Spleen (tissue), 11 donors: ENCODE measurements at regions not wholly inside any gene's neighbourhood (a gene's known extent, or its start where the extent isn't known, plus 50 kb on each side); places are given as distances from the start of the nearest gene placed in this dataset.

Source experiments
- DNase-seq: peaks from one replicate; pipeline ENCODE4 v3.0.0-alpha.2; 2020
- H3K27ac ChIP-seq, 8 donors: fragments of 200-600 bp; sonication (generic) in 7 of 8; 1 replicate in 4 of 8; 2 replicates in 4 of 8; pipeline versions ENCODE4 v1.5.0 to v1.8.0; 2016 to 2021; ENCODE audit warnings: inconsistent platforms in 4 of 8, mild to moderate bottlenecking in 4 of 8, moderate library complexity in 1 of 8
- H3K27me3 ChIP-seq, 7 donors: fragments of 200-600 bp; sonication (generic) in 6 of 7; replicated peaks in 1 of 7; 1 replicate in 4 of 7; 2 replicates in 3 of 7; pipeline versions ENCODE4 v1.5.0 to v1.8.0; 2016 to 2021; ENCODE audit warnings: inconsistent platforms in 3 of 7, mild to moderate bottlenecking in 1 of 7
- H3K36me3 ChIP-seq, 6 donors: fragments of 200-600 bp; sonication (generic) in 5 of 6; 1 replicate in 4 of 6; 2 replicates in 2 of 6; pipeline versions ENCODE4 v1.5.0 to v1.8.0; 2016 to 2021; ENCODE audit warnings: inconsistent platforms in 2 of 6
- H3K4me1 ChIP-seq, 6 donors: fragments of 200-600 bp; sonication (generic) in 5 of 6; 1 replicate in 3 of 6; 2 replicates in 3 of 6; pipeline versions ENCODE4 v1.5.0 to v1.8.0; 2016 to 2021; ENCODE audit warnings: inconsistent platforms in 3 of 6
- H3K4me3 ChIP-seq, 8 donors: fragments of 200-600 bp; sonication (generic) in 7 of 8; 1 replicate in 4 of 8; 2 replicates in 4 of 8; pipeline versions ENCODE4 v1.5.0 to v1.8.0; 2016 to 2021; ENCODE audit warnings: inconsistent platforms in 4 of 8, mild to moderate bottlenecking in 4 of 8, moderate library complexity in 2 of 8
- H3K9me3 ChIP-seq, 8 donors: fragments of 200-600 bp; sonication (generic) in 7 of 8; 1 replicate in 4 of 8; 2 replicates in 4 of 8; pipeline versions ENCODE4 v1.5.0 to v1.8.0; 2016 to 2021; ENCODE audit warnings: inconsistent platforms in 4 of 8
- POLR2A ChIP-seq, 3 donors: fragments of 450-650 bp; IDR thresholded peaks; one replicate each; pipeline ENCODE4 v1.5.1; 2017; ENCODE audit warnings: antibody characterized with exemption in 3 of 3, mild to moderate bottlenecking in 1 of 3
- POLR2AphosphoS5 ChIP-seq, 3 donors: sonication (generic); formaldehyde crosslinking; IDR thresholded peaks; one replicate each; pipeline ENCODE4 v1.5.1; 2017; ENCODE audit warnings: antibody characterized with exemption in 3 of 3
- WGBS, 5 donors: extraction: QIAGEN DNeasy Blood & Tissue Kit in 3 of 5; methylation state at CpG; one replicate each; pipeline versions ENCODE4 v1.1.5 to v1.1.7; 2013 to 2018; 5-methylcytosine and 5-hydroxymethylcytosine counted together
- intact Hi-C: fragments of 100-400 bp; cut with DNase I; formaldehyde crosslinking; loops from one replicate; pipeline ENCODE4 v1.15.0; 2023; ENCODE audit warnings: low total_unique reads
- TF ChIP-seq, protein P1 (sequence below), 11 experiments: fragments of 200-600 bp in 7 of 11; fragments of 450-650 bp in 4 of 11; sonication (generic) in 4 of 11; IDR thresholded peaks in 8 of 11; conservative IDR thresholded peaks in 3 of 11; 1 replicate in 7 of 11; 2 replicates in 4 of 11; pipeline versions ENCODE4 v1.4.0 to v1.8.0; 2016 to 2021; ENCODE audit warnings: antibody characterized with exemption in 11 of 11, inconsistent platforms in 4 of 11, mild to moderate bottlenecking in 1 of 11
- donor health status: healthy with polysubstance abuse.
- donor health status: DM: no; HTN: no; CAD: no; lungs with moderate emphysema.
- donor health status: DM: no; HTN: no; CAD: no.
- donor health status: Bipolar disorder and iron deficiency.
- donor health status: healthy.
- donor health status: DM: no; HTN: no; CAD: no.
- donor health status: DM: yes; HTN: yes; CAD: no.

DNA sequence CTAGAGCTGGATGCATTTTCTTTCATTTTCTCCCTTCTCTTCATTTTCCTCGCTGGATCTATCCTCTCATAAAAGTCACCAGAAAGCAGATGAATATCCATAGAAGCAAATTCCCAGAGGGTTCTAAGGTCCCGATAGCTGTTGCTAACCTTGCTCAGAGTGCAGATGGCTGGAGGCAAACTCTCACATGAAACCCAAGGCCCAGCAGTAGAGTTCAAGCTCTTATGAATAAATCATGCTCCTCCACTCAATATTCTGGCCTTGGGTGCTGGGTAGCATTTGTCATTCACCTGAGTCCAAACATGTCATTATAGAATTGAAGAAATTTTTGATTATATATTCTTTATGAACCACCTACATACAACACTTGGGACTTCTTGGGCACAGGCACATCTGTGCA is 539.7 kb upstream of the MARCKS start:
- TF ChIP-seq POLR2AphosphoS5 (IDR thresholded peaks at IDR 0.05): no peak
- TF ChIP-seq, protein P1, sequence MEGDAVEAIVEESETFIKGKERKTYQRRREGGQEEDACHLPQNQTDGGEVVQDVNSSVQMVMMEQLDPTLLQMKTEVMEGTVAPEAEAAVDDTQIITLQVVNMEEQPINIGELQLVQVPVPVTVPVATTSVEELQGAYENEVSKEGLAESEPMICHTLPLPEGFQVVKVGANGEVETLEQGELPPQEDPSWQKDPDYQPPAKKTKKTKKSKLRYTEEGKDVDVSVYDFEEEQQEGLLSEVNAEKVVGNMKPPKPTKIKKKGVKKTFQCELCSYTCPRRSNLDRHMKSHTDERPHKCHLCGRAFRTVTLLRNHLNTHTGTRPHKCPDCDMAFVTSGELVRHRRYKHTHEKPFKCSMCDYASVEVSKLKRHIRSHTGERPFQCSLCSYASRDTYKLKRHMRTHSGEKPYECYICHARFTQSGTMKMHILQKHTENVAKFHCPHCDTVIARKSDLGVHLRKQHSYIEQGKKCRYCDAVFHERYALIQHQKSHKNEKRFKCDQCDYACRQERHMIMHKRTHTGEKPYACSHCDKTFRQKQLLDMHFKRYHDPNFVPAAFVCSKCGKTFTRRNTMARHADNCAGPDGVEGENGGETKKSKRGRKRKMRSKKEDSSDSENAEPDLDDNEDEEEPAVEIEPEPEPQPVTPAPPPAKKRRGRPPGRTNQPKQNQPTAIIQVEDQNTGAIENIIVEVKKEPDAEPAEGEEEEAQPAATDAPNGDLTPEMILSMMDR (IDR thresholded peaks at IDR 0.05 in 8 of 11, conservative IDR thresholded peaks at IDR 0.05 in 3 of 11): no peak
- no peak for TF ChIP-seq POLR2A (IDR thresholded peaks at IDR 0.05)
- Histone ChIP-seq H3K9me3 (no peaks in the 10 kb centered on the region), H3K27ac (no peak overlapping the region), H3K27me3 (no peaks in the 10 kb centered on the region), H3K4me3 (no peak overlapping the region), H3K36me3 (no peaks in the 10 kb centered on the region), H3K4me1 (no peaks in the 10 kb centered on the region)
- DNase-seq: no peak
- intact Hi-C loops: no loop called here
- WGBS, 5 donors: 89 to 98% (median 94%) methylated on average over 2 of the region's 2 CpGs

DNA sequence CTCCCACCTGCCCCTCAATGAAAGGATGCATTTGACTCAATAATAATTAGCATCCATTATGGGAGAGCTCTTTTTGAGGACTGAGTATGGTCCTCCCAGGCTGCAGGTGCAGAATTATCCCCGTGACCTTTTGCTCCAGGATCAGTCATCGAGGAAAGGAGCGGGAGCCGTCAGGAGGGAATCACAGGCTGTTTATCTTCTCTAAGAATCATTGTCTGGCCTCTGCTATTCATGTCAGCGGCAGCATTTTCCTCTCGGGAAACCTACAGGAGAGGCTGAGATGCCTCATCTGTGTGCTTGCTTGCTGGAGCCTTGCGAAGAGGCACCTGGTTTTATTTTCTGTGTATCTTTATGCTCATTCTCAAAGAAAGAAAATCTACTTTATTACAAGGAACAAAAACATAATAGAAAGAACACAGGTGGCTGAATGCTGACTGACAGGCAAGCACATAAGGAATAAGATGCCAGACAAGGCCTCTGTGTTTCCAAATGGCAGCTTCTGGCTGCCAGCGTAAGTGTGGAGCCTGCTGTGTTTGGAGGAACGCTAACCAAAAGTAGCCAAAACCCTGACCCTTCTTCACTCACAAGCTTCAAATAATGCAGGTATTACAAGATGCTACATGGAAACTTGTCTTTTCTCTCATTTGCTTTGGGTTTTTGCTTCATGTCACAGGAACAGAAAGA is 539.1 kb upstream of the MARCKS start:
- intact Hi-C loops: no loop called here

DNA sequence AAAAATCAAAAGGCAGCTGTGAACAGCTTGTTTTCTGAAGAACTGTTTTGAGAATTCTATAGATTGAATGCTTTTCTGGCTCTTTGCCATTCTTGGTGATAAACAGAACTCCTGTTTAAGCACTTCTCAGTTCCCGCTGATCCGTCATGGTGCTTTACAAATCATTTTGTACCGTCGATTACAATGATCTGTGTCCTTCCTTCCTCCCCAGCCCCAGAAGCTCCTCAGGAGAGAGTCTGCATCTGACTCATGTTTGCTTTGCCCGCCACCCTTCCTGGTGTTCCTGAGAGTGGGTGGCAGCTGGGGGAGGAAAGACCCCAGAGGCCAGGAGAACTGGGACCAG is 538.6 kb upstream of the MARCKS start:
- H3K4me3 ChIP-seq: no peak overlapping the region
- H3K9me3 ChIP-seq: no peaks in the 10 kb centered on the region
- 30 to 60% (median 45%) methylated on average over 5 of the region's 5 CpGs for WGBS, 5 donors
- H3K27ac ChIP-seq: no peak overlapping the region
- no peaks in the 10 kb centered on the region for H3K27me3 ChIP-seq
- no peak for DNase-seq
- no peaks in the 10 kb centered on the region for H3K36me3 ChIP-seq
- H3K4me1 ChIP-seq: no peaks in the 10 kb centered on the region
- TF ChIP-seq POLR2A (IDR thresholded peaks at IDR 0.05): no peak
- intact Hi-C loops: no loop called here

More for the DNA sequence above, 539.1 kb upstream of the MARCKS start:
- Histone ChIP-seq H3K27me3 (no peaks in the 10 kb centered on the region), H3K4me1 (no peaks in the 10 kb centered on the region), H3K27ac (no peak overlapping the region), H3K36me3 (no peaks in the 10 kb centered on the region), H3K9me3 (no peaks in the 10 kb centered on the region), H3K4me3 (no peak overlapping the region)
- WGBS, 5 donors: 90 to 94% (median 91%) methylated on average over 9 of the region's 9 CpGs
- DNase-seq: no peak
- TF ChIP-seq POLR2AphosphoS5 (IDR thresholded peaks at IDR 0.05) (no peak), POLR2A (IDR thresholded peaks at IDR 0.05) (no peak)
- TF ChIP-seq, protein P1 (IDR thresholded peaks at IDR 0.05 in 8 of 11, conservative IDR thresholded peaks at IDR 0.05 in 3 of 11): no peak

DNA sequence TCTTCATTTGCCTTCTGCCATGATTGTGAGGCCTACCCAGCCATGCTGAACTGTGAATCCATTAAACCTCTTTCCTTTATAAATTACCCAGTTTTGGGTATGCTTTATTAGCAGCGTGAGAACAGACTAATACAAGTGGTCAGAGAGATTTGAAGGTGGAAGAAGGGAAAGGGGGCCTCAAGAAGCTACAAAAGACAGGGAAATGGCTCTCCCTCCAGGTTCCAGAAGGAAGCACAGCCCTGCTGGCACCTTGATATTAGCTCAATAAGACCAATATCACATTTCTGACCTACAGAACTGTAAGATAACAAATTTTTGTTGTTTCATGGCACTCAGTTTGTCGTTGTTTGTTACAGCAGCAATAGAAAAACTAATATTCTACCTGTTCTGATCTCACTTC is 536.5 kb upstream of the MARCKS start:
- 76 to 93% (median 87%) methylated on average over 2 of the region's 2 CpGs for WGBS, 5 donors
- Histone ChIP-seq H3K9me3 (no peaks in the 10 kb centered on the region), H3K27ac (no peak overlapping the region), H3K4me1 (no peaks in the 10 kb centered on the region), H3K4me3 (no peak overlapping the region), H3K27me3 (no peaks in the 10 kb centered on the region), H3K36me3 (no peaks in the 10 kb centered on the region)
- intact Hi-C loops: no loop called here
- DNase-seq: no peak
- TF ChIP-seq, protein P1 (IDR thresholded peaks at IDR 0.05 in 8 of 11, conservative IDR thresholded peaks at IDR 0.05 in 3 of 11): no peak
- no peak for TF ChIP-seq POLR2AphosphoS5 (IDR thresholded peaks at IDR 0.05)

DNA sequence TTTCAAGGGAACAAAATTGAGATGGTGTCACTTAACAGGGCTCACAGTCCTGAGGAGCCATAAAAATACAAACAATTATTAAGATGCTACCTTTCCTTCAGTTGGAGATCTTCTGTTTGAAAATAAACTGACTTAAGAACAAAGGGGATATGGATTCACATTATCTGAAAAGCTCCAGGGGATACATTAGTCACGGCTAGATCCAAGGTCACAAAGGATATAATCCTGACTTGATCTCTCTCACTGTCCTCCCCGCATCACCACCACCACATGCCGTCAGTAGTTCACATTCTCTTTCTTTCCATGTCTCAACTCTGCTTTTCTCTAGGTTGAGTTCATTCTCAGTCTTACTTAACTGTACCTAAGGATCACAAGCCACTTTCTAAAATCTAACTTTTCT is 530.4 kb upstream of the MARCKS start:
- Histone ChIP-seq H3K9me3 (no peaks in the 10 kb centered on the region), H3K36me3 (no peaks in the 10 kb centered on the region), H3K4me1 (no peaks in the 10 kb centered on the region), H3K27ac (no peak overlapping the region), H3K4me3 (no peak overlapping the region), H3K27me3 (no peaks in the 10 kb centered on the region)
- TF ChIP-seq, protein P1 (IDR thresholded peaks at IDR 0.05 in 8 of 11, conservative IDR thresholded peaks at IDR 0.05 in 3 of 11): no peak
- TF ChIP-seq POLR2AphosphoS5 (IDR thresholded peaks at IDR 0.05): no peak
- no peak for TF ChIP-seq POLR2A (IDR thresholded peaks at IDR 0.05)
- DNase-seq: no peak
- WGBS, 5 donors: 85 to 88% (median 87%) methylated on average over 3 of the region's 3 CpGs
- intact Hi-C loops: no loop called here
